SIG-M5 treated with dmso at 0.1 percent for 504 hours (cell line): ENCODE measurements at regions not wholly inside any gene's neighbourhood (a gene's known extent, or its start where the extent isn't known, plus 50 kb on each side); places are given as distances from the start of the nearest gene placed in this dataset.

Experiments
- DNase-seq: peaks from one replicate; lab custom pipeline; 2025; ENCODE audit not compliant: unreplicated experiment; lab: John Stamatoyannopoulos, UW

- no peak for DNase-seq
Observed at GRCh38 chr21:27129694-27130093, 162.8 kb upstream of the ADAMTS5 start.

DNA sequence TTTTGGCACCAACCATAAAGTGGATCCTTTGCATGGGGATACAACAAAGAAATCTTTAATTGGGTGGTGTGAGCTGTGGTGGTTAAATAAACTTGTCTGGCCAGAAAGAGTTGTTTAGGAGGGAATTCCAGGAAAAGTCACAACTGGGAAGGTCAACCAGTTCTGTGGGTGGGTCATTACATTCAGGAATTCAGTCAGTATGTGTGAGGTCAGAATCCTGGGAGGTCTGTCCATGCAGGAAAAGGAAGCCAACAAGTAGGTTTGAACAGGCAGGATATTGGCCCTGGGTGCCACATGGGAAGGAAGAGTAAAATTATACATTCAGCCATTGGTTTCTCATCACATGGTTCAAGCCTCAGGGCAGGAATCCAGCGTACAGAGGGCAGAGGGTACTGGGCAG, 162.3 kb upstream of the ADAMTS5 start:
- no peak for DNase-seq

DNA sequence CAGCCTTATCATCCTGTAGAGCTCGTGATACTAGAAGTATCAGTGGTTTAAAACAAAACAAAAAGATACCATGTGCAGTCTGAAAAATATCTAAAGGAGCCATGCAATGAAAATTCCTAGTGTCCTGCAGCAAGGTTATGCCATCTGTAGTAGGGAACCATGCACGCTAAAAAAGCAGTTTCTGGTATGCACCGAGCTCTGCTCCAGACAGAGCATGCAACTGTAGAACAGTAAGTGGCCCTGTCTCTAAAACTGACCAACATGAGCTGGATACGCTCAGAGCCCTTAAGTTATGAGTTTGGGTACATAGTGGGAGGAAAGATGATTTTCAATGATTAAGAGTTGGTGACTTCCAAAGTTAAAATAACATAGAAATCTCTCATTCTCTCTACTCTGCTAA, 159.3 kb upstream of the ADAMTS5 start:
- DNase-seq: no peak

GRCh38 chr21:27122686-27123085, 155.8 kb upstream of the ADAMTS5 start:
- DNase-seq: no peak

GRCh38 chr21:27114111-27114510, 147.2 kb upstream of the ADAMTS5 start:
- DNase-seq: no peak

- DNase-seq: no peak
Observed at GRCh38 chr21:27112186-27112585, 145.3 kb upstream of the ADAMTS5 start.

DNA sequence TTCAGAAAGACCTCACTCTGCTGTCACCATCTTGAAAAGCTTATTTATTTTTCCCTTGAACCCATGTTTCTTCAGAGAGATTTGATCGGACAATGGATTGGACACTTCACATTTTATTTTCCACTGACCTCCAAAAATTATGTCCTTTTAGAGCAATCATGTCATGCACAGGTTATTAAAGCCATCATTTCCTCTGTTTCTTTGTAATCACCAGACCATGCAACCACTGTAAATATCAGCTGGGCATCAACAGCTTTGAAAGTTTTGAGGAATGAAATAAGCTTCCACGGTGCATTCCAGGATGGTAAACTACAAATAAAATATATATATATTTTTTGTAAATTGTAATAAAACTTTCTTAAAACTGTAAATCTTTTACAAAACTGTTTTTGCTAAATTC, 144.1 kb upstream of the ADAMTS5 start:
- no peak for DNase-seq

- no peak for DNase-seq
Observed at GRCh38 chr21:27108701-27109100, 141.8 kb upstream of the ADAMTS5 start.

DNA sequence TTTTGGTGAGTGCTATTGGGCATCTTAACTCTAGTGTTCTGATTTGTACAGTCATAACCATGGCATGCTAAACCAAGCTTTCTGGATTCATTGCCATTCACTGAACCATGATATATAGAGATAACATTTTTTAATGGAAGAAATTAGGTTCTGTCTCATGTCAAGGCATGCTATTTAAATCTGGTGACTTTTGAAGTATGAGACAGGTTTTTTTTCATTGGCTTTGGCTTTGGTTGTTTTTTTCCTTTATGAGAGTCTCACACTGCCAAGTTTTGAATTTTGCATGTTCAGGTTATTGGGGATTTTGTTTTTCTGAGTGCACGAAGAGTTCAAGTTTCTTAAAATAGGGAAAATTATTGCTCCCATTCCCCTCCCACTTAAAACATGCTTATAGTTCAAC, 141.3 kb upstream of the ADAMTS5 start:
- no peak for DNase-seq

DNA sequence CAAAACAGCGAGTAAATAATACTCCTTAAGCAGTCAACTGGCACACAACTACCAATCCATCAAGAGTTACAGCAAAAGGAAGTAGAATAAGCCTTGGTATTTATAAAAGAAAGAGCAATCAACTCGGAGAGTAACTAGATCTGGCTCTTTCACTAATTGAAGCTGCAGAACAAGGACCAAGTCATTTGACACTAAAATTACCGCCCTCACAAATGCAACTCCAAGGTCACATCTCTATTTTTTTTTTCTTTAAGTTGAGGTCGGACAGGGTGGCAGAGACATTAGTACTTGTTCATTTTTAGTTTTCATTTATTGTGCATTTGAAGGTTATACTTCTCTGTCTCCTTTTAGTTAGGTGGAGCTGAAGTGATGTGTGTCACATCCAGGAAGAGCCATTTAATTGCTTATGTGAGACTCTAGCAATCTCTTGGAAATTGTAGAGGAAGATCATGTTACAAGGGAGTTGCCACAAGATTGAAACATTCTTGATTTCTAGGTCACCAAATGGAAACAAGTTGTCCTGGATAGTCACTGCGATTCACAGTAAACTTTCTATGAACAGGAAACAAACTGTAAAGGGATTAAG, 138.1 kb upstream of the ADAMTS5 start:
- DNase-seq: no peak

DNA sequence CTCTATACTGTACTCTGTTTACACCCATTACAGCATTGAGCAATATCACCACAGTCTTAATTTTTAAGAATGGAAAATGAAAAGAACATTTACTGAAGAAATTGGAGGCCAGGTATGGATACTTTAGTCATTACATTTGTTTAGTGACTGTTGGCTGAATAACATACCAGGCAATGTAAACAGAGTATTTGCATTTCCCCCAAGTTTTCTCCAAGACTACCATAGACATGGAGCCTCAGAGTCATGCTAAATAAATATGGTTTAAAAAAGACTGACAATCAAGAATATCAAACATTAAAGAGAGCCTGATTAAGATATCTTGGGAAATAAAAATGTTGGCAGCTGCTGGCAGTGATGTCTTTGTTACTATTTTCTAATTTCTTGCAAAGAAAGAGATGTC, 136.9 kb upstream of the ADAMTS5 start:
- no peak for DNase-seq

- no peak for DNase-seq
Observed at GRCh38 chr21:27101523-27101922, 134.6 kb upstream of the ADAMTS5 start.

DNA sequence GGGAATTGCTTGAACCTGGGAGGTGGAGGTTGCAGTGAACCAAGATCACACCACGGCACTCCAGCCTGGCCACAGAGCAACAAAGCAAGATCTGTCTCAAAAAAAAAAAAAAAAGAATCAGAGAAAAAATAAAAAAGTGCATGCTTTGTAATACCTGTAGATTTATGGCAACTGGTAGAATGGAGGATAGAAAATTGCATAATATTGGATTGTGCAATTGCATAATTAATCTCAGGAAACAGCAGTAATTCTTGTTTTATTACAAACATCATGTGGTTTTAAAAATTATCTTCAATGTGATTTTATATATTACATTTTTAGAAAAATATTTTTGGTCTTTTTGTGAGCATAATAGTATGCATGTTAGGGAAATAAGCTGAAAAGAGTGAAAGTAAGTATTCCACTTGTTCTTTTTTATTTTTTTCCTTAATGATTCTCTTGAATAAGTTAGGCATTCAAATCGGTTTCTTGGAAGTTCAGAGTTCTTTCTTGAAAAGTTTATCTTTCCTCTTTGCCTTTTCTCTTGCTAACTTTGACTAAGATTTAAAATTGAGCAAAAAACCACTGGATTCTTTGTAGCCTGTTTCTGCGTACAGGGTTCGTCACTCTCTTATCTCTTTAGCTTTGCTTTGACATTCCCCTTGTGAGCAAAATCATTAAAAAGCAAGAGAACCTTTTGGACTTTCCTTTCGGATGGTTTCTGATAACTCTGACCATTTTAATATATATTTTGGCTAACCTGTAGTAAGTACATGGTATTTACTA, 127.5 kb upstream of the ADAMTS5 start:
- DNase-seq: no peak

DNA sequence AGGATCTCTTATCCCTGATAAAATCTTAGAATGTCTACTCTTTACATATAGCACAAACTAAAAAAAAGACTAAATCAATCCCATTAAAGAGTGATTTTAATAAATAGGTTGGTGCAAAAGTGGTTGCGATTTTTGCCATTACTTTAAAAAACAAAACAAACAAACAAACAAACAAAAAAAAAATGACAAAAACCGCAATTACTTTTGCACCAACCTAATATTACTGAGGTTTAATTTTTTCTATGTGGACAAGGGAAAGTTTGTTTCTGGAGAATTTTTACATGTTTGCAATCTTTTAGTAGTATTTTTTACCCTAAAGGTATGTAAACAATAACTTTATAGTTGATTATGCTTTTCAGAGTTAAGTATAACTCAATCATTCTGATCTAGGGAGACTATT, 119.7 kb upstream of the ADAMTS5 start:
- DNase-seq: no peak

- no peak for DNase-seq
Observed at GRCh38 chr21:27086186-27086585, 119.3 kb upstream of the ADAMTS5 start.

DNA sequence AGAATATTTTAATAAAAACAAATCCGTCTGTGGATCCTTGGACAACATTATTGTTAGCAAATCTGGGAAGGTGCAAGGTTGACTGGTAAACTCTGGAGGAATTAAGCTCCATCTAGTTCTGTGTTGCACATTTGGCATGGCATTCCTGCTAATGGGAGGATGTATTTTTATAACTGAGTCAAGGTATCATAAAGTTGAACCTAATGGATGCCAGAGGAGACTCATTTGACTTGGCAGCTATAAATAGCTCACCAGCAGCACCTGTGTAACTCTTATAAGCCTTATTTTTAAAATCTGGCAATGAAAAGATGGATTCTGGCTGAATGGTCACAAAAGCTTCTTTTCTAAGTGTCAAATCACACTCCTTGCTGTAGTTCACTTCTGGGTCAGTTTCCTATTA, 118.5 kb upstream of the ADAMTS5 start:
- DNase-seq: no peak

- no peak for DNase-seq
Observed at GRCh38 chr21:27083144-27083543, 116.3 kb upstream of the ADAMTS5 start.

GRCh38 chr21:27082431-27083010, 115.6 kb upstream of the ADAMTS5 start:
- no peak for DNase-seq

- DNase-seq: no peak
Observed at GRCh38 chr21:27079636-27080240, 112.8 kb upstream of the ADAMTS5 start.

GRCh38 chr21:27078915-27079314, 112.0 kb upstream of the ADAMTS5 start:
- no peak for DNase-seq

- DNase-seq: no peak
Observed at GRCh38 chr21:27077501-27077900, 110.6 kb upstream of the ADAMTS5 start.

DNA sequence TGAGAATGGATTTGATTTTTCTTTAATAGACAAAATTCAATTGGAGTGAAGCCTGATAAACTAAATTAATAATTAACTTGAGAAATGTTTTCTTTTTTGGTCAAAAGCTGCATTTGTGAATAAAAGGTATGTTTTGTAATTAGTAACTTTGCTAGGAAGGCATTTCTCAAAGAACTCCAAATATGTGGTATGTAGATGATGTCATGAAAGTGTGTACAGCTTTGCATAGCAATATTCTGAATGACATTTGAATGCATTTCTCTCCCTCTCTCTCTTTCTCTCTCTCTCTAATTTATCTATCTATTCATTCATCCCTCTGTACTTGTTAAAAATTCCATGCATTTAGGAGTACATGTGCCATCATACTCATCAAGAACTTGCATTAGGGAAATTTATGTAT, 109.1 kb upstream of the ADAMTS5 start:
- DNase-seq: no peak
